GM19372 (cell line): ENCODE measurements at regions not wholly inside any gene's neighbourhood (a gene's known extent, or its start where the extent isn't known, plus 50 kb on each side); places are given as distances from the start of the nearest gene placed in this dataset.

ENCODE experiments used
- ATAC-seq: cut with Tn5 transposase; IDR thresholded peaks from one replicate; pipeline ENCODE4 v1.9.1; 2021; ENCODE audit warnings: mild to moderate bottlenecking, low read depth, moderate library complexity; ENCODE audit not compliant: unreplicated experiment

DNA sequence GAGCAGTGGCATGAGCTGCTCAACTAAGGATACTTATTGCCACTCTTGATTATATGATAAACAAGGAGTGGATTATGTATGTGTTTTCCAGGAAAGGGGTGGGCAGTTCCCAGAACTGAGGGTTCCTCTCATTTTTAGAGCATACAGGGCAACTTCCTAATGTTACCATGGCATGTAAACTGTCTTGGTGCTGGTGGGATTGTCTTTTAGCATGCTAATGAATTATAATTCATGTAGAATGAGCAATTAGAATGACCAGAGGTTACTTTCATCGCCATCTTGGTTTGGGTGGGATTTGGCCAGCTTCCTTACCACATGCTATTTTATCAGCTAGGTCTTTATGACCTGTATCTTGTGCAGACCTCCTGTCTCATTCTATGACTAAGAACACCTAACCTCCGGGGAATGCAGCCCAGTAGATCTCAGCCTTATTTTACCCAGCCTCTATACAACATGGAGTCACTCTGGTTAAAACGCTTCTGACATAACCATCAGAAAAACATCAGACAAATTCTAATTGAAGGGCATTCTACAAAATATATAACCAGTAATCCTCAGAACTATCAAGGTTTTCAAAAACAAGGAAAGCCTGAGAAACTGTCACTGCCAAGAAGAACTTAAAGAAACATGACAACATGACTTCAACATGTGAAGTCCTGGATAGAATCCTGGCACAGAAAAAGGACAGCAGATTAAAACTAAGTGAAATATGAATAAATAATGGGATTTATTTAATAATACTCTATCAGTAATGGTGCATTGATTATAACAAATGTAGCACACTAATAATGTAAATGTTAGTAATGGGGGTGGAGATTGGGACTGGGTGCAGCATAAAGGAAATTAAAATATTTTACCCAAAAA, 365.0 kb downstream of the SEMA3D start:
- ATAC-seq: no peak

DNA sequence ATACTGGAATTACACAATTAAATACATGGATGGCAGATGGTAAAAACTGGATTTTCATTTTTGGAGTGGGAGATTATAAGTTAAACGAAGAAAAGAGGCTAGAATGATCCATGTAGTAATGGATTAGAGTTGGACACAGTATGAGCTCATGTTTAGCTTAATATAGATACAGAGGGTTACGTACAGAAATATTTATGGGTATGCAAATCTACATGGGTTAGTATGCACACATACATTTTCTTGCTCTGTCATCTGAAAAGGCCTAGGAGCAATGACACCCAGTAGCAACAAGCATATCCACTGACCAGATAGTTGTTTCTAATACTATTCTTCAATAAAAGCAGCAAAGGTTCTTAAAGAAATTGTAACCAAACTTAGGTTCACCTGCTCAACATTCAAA, 366.4 kb downstream of the SEMA3D start:
- no peak for ATAC-seq

DNA sequence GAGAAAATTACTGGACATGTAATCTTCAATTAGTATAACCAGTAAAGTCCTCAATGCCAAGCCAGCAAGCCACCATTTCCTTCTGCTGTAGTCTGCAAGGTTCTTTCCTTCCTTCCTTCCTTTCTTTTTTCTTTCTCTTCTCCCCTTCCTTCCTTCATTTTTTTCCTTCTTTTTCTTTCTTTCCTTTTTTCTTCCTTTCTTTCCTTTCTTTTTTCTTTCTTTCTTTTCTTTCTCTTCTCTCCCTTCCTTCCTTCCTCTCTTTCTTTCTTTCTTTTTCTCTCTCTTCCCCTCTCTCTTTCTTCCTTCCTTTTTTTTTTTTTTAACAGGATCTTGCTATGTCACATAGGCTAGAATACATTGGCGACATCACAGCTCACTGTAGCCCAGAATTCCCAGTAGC, 369.8 kb downstream of the SEMA3D start:
- ATAC-seq: no peak

DNA sequence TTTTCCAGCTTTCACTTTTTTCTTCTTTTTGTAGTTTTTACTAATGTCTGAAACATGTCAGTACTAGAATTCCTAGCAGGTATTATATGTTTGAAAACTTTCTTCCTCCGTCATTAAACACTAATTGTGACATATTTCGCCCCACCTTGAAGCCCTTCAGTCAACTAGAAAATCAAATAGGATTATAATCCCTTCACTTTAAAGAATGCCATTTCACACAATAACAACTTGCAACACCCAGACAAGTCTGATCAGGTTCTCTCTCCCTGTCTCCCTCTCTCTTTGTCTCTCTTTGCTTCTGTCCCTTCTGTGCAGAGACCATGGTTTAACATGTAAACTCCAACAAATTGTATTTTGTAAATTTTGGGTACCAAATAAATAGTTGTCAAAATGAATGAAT, 373.5 kb downstream of the SEMA3D start:
- ATAC-seq: no peak

DNA sequence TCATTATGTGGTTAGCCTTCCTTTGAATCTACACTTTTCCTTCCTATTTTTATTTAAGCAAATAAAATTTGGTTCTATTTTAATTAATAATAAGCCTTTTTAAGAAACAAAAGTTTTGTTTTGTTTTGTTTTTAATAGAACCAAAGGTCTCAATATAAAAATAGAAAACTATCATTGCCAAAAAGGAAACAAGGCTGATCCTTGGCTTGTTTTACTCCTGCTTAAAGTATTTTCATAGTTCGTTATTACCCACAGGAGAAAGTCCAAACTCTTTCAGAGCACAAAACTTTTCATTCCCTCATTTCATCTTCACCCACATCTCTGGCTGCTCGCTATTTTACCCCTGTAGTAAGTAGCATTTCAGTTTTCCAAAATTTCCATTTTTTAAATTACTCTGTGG, 374.8 kb downstream of the SEMA3D start:
- ATAC-seq: no peak

DNA sequence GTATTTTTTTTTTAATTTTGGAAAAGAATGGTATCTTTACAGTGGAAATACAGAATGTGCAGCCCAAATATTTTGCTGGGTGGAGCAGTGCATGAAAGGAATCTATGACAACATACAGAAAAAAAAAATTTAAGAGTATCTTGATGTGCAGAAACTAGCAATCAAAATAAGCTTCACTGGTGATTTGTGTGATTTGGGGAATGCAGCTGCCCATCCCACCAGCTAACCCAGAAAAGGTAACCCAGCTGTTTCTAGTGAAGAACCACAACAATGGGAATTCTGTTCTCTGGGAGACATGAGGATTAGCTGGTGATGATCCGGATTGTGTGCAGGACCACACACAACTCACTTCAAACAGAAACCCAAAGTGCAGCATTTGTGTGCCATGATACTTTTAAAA, 375.5 kb downstream of the SEMA3D start:
- ATAC-seq: no peak

DNA sequence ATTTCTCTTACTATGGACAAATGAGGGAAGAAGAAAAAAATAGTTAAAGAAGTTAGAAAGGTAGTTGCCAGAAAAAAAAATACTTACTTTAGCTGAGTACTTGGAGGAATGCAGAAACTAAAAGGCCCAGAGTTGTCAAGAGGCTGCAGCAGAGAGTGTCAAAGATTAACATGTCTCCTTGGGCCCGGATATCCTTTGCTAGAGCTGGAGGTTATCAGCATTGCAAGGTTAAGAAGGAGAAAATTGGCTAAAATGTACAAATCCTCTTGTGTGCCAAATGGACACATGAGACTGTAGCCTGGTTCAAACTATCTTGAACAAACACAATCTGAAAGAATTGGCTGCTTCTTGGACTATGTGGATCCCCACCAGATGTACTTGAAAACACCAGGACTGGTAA, 377.0 kb downstream of the SEMA3D start:
- ATAC-seq: no peak

DNA sequence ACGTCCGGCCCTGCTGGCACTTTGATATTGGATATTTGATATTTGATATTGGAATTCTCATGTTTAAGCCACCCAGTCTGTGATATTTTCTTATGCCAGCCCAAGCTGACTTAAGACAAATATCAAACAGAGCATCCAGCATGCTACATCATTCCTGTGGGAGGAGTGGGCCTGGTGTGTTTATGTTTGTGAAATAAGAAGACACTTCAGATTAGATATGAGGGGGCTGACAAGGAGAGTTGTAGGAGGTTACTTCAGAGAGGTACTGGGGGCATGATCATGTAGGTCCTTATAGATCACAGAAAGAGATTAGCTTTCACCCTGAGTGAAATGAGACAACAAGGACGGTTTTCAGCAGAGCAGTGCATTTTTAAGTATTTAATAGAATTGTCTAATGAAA, 382.9 kb downstream of the SEMA3D start:
- no peak for ATAC-seq

DNA sequence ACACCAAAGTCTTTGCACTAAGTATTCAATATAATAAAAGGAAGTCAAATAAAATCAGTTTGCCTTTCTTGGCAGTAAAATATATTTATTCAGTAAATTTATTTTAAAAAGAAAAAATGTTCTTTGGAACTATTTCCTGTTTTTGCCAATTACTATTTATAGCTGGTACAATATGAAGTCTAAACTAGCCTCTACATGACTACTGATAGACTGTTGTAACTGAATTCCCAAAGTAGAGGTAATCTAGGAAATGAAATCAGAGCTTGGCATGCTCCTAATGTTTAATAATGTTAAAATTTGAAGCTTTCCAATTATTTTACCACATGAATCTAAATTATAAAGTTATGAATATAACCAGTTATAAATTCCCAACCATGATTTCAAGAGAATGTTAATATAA, 385.5 kb downstream of the SEMA3D start:
- ATAC-seq: no peak

DNA sequence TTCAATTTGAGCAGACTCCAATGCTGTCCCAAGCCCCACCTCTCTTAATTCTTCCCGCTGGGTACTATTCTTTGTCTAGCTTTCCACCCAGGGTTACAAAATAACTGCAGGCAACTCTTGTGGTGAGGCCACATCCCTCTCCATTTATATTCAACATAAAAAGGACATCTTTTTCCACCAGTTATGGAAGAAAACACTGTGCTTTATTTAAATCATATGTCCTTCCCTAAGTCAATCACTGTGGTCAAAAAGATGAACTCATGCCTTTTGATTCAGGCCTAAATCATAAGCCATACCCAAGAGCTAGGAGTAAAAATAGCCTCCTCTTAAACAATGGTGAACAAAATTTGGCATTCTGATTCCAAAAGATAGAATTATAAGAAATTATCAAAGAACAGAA, 386.0 kb downstream of the SEMA3D start:
- no peak for ATAC-seq

DNA sequence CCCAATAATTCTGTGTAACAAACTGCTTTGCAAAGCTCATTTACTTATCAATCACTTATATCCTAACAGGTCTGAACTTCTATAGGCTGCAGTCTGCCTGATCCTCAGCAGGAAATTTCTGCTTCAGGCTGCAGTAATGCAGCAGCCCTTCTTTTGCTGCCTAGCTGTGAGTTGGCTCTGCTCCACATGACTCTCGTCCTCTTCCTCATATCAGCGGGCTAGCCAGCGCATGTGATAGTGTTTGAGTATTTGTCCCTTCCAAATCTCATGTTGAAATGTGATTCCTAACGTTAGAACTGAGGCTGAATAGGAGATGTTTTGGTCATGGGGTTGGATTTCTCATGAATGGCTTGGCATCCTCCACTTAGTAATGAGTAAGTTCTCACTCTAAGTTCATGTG, 387.8 kb downstream of the SEMA3D start:
- ATAC-seq: no peak

DNA sequence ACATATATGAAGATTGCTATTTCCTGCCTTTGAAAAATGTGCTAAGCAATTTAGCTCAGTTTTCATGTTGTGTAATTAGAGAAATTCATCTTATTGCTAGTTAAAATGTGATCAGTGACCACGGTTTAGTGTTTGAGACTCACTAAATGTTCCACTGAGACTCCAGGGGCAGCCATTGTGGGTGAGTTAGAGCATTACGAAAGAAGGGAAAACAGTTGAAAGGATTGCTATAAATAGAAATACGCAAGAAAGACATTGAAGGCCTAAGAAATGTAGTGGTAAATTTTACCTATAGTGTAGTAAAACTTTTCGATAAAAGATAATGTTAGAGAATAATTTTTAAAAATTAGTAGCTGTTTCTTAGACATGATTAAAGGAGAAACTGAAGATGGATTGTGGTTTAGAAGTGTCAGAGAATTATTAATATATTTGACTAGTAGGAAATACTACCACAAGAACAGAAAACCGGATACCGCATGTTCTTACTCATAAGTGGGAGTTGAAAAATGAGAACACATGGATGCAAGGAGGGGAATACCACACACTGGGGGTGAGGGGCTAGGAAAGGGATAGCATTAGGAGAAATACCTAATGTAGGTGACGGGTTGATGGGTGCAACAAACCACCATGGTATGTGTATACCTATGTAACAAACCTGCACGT, 394.5 kb downstream of the SEMA3D start:
- no peak for ATAC-seq

DNA sequence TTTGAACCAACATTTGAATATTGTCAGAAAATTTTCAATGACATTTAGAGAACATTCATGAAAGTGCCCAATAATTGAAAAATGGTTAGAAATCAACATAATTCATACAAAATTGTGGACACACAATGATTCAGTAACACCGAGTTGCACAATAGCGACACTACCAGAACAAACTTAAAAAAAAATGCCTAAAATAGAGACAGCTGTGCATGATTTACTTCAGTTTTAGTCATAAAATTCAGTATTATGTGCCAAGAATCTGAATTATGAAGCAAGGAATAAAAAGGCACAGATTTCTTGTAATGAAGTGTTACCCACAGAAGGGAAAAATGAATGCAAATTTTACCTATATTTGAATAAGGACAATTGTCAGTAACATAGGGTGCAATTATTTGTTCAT, 396.0 kb downstream of the SEMA3D start:
- no peak for ATAC-seq

DNA sequence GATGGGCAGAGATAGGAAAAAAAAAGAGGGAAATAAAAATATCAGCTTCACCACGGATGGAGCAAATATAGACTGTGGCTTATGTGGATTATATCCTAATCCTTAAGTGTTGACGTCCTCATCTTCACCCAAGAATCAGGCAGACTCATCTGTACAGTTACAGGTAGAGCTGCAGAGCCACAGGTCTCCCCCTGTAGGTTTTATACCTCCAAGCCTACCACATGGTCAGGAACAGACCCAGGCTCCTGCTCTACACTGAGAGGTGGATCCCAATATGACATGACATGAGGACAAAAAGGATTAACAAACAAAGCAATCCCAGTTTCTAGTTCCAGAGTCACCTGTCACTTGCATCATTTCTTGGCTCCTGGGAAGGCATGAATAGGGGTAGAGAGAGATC, 400.8 kb downstream of the SEMA3D start:
- no peak for ATAC-seq

DNA sequence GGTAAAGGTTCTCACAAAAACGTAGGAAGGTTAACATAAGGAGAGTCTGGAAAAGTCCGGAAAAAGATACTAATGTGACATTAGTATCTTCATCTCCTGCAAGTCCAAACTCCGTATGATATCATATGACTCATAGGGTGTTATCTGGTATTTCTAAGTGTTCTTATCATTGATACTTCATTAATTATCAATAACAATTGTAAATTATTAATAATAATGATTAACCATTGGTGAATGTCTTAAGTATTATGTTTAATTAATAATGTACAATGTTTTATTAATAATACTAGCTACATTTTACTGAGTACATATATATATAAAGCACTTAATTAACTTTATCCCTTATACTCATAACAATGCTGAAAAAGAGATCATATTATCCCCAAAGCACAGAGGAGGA, 402.4 kb downstream of the SEMA3D start:
- no peak for ATAC-seq

DNA sequence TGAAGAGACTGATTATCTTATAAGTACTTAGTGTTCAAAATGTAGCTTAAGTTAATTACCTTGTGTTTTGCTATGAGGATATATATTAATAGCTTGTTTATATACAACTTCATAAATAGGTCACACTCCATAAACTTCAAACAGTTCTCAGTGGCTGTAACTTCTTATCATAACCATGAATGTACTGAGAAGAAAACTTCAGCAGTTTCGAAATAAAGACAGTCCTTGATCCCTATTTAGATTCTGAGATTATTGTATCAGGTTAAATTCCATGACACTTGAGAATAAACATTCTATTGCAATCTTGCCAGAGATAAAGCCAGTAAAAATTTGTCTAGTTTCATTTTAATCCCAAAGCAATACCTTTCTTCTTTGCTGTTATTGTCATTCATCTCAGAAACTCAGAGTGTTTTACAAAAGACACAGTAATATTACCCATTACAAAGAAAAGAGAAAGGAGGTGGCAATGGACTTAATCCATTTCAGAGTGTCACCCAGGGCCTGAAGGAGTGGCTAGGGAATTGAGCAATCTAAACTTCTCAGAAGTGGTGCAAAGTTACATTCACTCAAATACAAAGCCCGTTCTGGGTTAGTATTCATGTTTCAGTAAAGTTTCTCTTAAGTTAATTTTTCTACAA, 403.6 kb downstream of the SEMA3D start:
- no peak for ATAC-seq

DNA sequence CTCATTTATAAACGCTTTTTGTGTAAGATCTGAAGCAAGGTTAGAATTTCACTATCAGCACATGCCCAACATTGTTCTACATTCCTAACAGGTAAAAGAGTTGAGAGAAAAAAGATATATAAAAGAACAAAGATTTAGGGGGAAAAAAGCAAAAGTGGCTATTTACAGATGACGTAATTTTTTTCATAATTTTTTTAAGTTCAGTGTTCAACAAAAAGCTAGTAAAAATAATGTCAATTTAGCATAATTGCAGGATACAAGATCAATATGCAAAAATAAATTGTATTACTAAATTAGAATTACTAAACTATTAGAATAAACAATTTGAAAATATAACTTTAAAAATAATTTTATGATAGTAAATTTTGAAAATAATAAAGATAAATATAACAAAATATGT, 405.0 kb downstream of the SEMA3D start:
- ATAC-seq: no peak

DNA sequence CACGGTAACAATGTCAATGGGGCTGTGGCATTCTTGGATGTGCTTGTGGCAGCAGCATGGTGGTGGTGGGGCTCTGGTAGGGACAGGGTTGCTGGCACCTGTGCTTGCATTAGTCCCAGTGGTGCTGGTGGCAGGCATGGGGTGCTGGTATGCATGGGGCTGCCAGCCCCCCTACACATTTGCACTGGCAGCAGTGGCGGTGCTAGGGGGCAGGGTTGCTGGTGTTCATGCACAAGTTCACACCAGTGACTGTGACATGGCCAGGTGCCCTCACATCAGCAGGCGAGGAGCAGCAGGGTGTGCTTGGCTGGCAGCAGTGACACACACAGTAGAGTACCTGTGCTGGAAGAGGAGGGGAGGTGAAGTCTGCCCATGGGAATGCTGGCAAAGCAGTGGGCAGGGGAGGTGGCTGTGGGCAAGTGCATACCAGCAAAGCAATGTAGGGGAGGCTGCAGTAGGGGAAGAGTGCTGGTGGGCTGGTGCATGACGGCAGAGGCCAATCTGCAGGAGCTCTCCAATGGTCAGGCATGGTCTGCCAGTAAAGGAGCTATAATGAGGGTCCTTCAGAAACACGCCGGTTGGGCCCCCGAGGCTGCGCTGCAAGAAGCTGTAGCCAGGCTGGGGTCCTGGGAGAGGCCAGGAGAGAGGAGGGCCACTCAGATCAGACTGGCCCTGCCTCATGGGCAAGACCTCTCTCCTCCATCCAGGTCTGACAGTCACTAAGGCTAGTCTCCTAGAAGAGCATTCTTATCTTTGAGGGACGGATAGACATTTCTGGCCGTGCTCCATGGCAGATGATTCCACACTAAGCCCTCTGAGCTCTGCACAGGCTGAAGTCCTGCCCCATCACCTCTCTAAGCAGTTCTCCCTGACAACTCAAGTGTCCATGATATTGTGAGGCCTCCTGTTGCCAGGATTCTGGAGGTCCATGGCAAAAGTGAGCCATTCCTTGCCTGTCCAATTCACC, 406.4 kb downstream of the SEMA3D start:
- no peak for ATAC-seq

DNA sequence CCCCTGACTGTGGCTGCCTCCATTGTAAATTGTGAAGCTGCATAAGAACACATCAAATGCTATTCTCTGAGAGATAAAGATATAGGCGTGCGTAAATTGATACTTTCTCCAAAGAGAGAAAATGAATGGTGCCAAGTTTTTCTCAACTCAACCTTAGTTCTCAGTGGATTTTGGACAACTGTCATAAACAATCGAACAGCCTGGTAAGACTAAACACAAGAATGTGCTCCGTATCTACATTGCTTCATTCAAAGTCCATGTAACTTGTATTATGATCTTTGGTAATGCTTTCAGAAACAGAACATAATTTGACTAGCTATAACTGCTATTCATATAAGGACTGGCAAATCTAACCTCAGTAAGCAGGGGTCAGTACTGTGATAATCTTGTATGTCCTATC, 429.1 kb downstream of the SEMA3D start:
- no peak for ATAC-seq

DNA sequence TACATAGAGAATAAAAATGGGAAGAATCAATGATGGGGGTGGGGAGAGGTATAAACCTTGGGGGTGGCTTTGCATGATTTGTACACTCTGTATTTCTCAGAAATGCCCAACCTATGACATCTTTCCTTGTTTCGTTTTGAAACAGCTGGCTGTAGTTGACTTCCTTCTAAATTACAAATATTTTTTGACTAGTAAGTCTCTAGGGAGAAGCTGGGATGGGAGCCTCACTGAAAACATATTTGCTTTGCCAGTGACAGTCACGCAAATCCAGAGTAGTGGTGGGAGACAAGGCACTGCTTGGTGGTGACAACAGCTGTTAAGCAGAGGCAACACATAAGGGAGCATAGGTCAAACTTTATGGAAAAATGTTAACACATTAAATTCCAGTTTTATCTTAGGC, 440.5 kb downstream of the SEMA3D start:
- ATAC-seq: no peak

DNA sequence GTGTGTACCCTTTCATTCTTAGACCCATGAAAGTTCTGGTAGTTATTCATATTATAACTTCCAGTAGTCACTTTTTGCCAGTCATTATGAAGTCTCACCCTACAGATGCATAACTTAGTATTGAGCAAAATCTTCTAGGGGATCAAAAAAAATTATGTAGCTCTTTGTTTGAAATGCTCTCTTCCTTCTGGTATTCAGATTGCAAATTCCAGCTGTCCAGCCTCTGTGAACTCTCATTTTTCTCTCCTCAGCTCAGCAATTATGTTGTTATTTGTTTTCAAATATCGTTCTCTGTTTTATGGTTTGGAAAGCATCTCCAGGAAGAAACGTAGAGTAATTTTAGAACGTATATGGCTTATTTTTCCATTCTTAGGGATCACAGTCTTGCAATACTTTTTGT, 442.5 kb downstream of the SEMA3D start:
- no peak for ATAC-seq
